Endothelial cell of umbilical vein (primary cell): ENCODE measurements at regions not wholly inside any gene's neighbourhood (a gene's known extent, or its start where the extent isn't known, plus 50 kb on each side); places are given as distances from the start of the nearest gene placed in this dataset.

Source experiments
- BruUV-seq: library from RNA; stranded (reverse); fragments of 400-500 nt; replicated peaks from 2 replicates; lab custom pipeline; 2021; lab: Mats Ljungman, UMichigan
- CTCF ChIA-PET: fragments of 300-600, 350-600 bp; sonication (Branson Sonifier 250); formaldehyde crosslinking; loops from one replicate; lab custom pipeline; 2021; ENCODE audit warnings: antibody characterized with exemption, inconsistent platforms; lab: Charles Lee
- POLR2A ChIA-PET: fragments of 300-600, 350-600 bp; sonication (Branson Sonifier 250); formaldehyde crosslinking; loops from one replicate; lab custom pipeline; 2021; ENCODE audit warnings: antibody characterized with exemption, inconsistent platforms; lab: Charles Lee
- DNase-seq: peaks from one replicate; pipeline ENCODE4 v3.0.0-alpha.2; 2011; ENCODE audit warnings: low read depth, low spot score
- FAIRE-seq: peaks from 2 replicates; lab custom pipeline; 2011; peaks lifted over from hg19 to GRCh38; lab: Jason Lieb, UNC
- H2AFZ ChIP-seq: 2 replicates; pipeline ENCODE4 v1.6.0; 2012; ENCODE audit warnings: low read depth, low read length, control low read depth, inconsistent platforms
- H3K27ac ChIP-seq: 2 replicates; pipeline ENCODE4 v1.5.1; 2011; ENCODE audit warnings: low read depth, mild to moderate bottlenecking, control low read depth, low read length, moderate library complexity; ENCODE audit not compliant: insufficient read depth
- H3K27me3 ChIP-seq, 2 experiments: 2 replicates each; pipeline versions ENCODE4 v1.6.0 to v1.6.1; 2011; ENCODE audit warnings: low read length in 2 of 2, mixed read lengths in 1 of 2; ENCODE audit not compliant: control insufficient read depth in 2 of 2, insufficient read depth in 2 of 2
- H3K36me3 ChIP-seq, 2 experiments: 2 replicates in 1 of 2; 3 replicates in 1 of 2; pipeline ENCODE4 v1.5.1; 2011; ENCODE audit warnings: low read length in 2 of 2, mild to moderate bottlenecking in 1 of 2, moderate library complexity in 1 of 2; ENCODE audit not compliant: control insufficient read depth in 2 of 2, insufficient read depth in 2 of 2; ENCODE audit errors: extremely low read depth in 1 of 2
- H3K4me1 ChIP-seq: 3 replicates; pipeline ENCODE4 v1.5.1; 2011; ENCODE audit warnings: mild to moderate bottlenecking, low read length; ENCODE audit not compliant: control insufficient read depth, insufficient read depth; ENCODE audit errors: extremely low read depth
- H3K4me2 ChIP-seq: 2 replicates; pipeline ENCODE4 v1.6.1; 2011; ENCODE audit warnings: low read length, control low read depth, mixed read lengths; ENCODE audit not compliant: insufficient read depth
- H3K4me3 ChIP-seq, 3 experiments: fragments of 200-600 bp in 1 of 3; sonication (generic), shearing (Covaris generic) in 1 of 3; replicated peaks in 1 of 3; 2 replicates each; pipeline ENCODE4 v1.5.1; 2011 to 2016; ENCODE audit warnings: control low read depth in 3 of 3, low read length in 3 of 3, mild to moderate bottlenecking in 2 of 3, inconsistent platforms in 1 of 3, low read depth in 1 of 3, moderate library complexity in 1 of 3; ENCODE audit not compliant: insufficient read depth in 1 of 3
- H3K79me2 ChIP-seq: 2 replicates; pipeline ENCODE4 v1.6.0; 2012; ENCODE audit warnings: low read length, inconsistent platforms; ENCODE audit not compliant: control insufficient read depth, insufficient read depth
- H3K9ac ChIP-seq: replicated peaks from 2 replicates; pipeline ENCODE3; 2011; ENCODE audit warnings: low read length, control low read depth; ENCODE audit not compliant: insufficient read depth; ENCODE audit errors: extremely low read depth
- H3K9me1 ChIP-seq: replicated peaks from 3 replicates; pipeline ENCODE4 v1.6.0; 2011; ENCODE audit warnings: mild to moderate bottlenecking, low read length; ENCODE audit not compliant: control insufficient read depth, insufficient read depth; ENCODE audit errors: extremely low read depth
- H3K9me3 ChIP-seq: replicated peaks from 2 replicates; pipeline ENCODE4 v1.5.1; 2012; ENCODE audit warnings: low read length, inconsistent platforms; ENCODE audit not compliant: control insufficient read depth, insufficient read depth
- H4K20me1 ChIP-seq: replicated peaks from 2 replicates; pipeline ENCODE3; 2011; ENCODE audit warnings: mild to moderate bottlenecking, low read length; ENCODE audit not compliant: control insufficient read depth, insufficient read depth; ENCODE audit errors: extremely low read depth
- CTCF ChIP-seq, 2 donors: IDR thresholded peaks; 1 replicate in 1 of 2; 2 replicates in 1 of 2; pipeline ENCODE4 v1.5.1; 2011; ENCODE audit warnings: low read length in 2 of 2, mild to moderate bottlenecking in 2 of 2, moderate library complexity in 2 of 2, control low read depth in 1 of 2, inconsistent platforms in 1 of 2, low read depth in 1 of 2; ENCODE audit not compliant: insufficient read depth in 1 of 2; ENCODE audit errors: extremely low read depth in 1 of 2
- EZH2 ChIP-seq: IDR thresholded peaks from 2 replicates; pipeline ENCODE4 v1.6.1; 2012; ENCODE audit warnings: borderline replicate concordance, low read depth, mild to moderate bottlenecking, moderate library complexity, low read length, inconsistent platforms; ENCODE audit not compliant: severe bottlenecking
- FOS ChIP-seq: IDR thresholded peaks from 2 replicates; pipeline ENCODE4 v1.6.1; 2011; ENCODE audit warnings: mild to moderate bottlenecking, low read length, moderate library complexity, borderline replicate concordance; ENCODE audit not compliant: insufficient read depth
- GATA2 ChIP-seq: IDR thresholded peaks from 2 replicates; pipeline ENCODE4 v1.7.0; 2011; ENCODE audit warnings: low read depth, mild to moderate bottlenecking, moderate library complexity, mixed read lengths, low read length; ENCODE audit not compliant: insufficient read length, insufficient read depth
- JUN ChIP-seq: IDR thresholded peaks from 2 replicates; pipeline ENCODE4 v1.6.1; 2011; ENCODE audit warnings: borderline replicate concordance, low read depth; ENCODE audit not compliant: insufficient read length, insufficient read depth
- MAX ChIP-seq: IDR thresholded peaks from 2 replicates; pipeline ENCODE4 v1.6.1; 2011; ENCODE audit not compliant: insufficient read depth, insufficient read length
- MYC ChIP-seq: IDR thresholded peaks from one replicate; pipeline ENCODE4 v1.6.1; 2011; ENCODE audit warnings: mild to moderate bottlenecking, low read depth, low read length
- POLR2A ChIP-seq: IDR thresholded peaks from 2 replicates; pipeline ENCODE4 v1.6.1; 2012; ENCODE audit warnings: low read depth, mild to moderate bottlenecking, control low read depth, low read length
- POLR2AphosphoS5 ChIP-seq: IDR thresholded peaks from 2 replicates; pipeline ENCODE4 v1.6.1; 2012; ENCODE audit warnings: low read depth, mild to moderate bottlenecking, control low read depth, low read length, moderate library complexity; ENCODE audit not compliant: insufficient read depth
- dilution Hi-C: fragments of 300-500 bp; cut with MboI; formaldehyde crosslinking; loops from one replicate; pipeline ENCODE4 v1.15.0; 2019; ENCODE audit warnings: low sequenced_read_pairs; ENCODE audit not compliant: extremely low pct_ligation_motif_present
- intact Hi-C: fragments of 100-400 bp; cut with micrococcal nuclease; formaldehyde crosslinking; loops from one replicate; pipeline ENCODE4 v1.10.0; 2022

- no peak overlapping the region for H3K4me3 ChIP-seq
- dilution Hi-C loops = no loop called here
- no TSS peak for BruUV-seq
These were observed 127.2 kb upstream of the SYNPR start for GRCh38 chr3:63150880-63151279.

More at GRCh38 chr3:63150880-63151279, 127.2 kb upstream of the SYNPR start:
- H3K36me3 ChIP-seq = no peaks in the 10 kb centered on the region
- no peaks in the 10 kb centered on the region for H3K9me3 ChIP-seq
- FAIRE-seq (no peak), DNase-seq (no peak)
- H3K4me1 ChIP-seq = no peaks in the 10 kb centered on the region
- no peak overlapping the region for H3K9ac ChIP-seq
- intact Hi-C loops = no loop called here
- POLR2A ChIA-PET = no interaction called here
- H3K27ac ChIP-seq = no peak overlapping the region
- no peaks in the 10 kb centered on the region for H4K20me1 ChIP-seq
- no peaks in the 10 kb centered on the region for H3K9me1 ChIP-seq
- no peak overlapping the region for H2AFZ ChIP-seq
- no peaks in the 10 kb centered on the region for H3K27me3 ChIP-seq
- no peak for TF ChIP-seq GATA2
- TF ChIP-seq MYC = no peak
- no peak for TF ChIP-seq EZH2
- no peak for TF ChIP-seq MAX
- no peak for TF ChIP-seq CTCF (IDR thresholded peaks at IDR 0.05; ENCODE audit: extremely low read depth in 1 of 2, insufficient read depth in 1 of 2, low read depth in 1 of 2, low read length in 2 of 2)
- TF ChIP-seq POLR2AphosphoS5 = no peak
- no peak for TF ChIP-seq POLR2A
- no peak for TF ChIP-seq JUN
- TF ChIP-seq FOS = no peak
- H3K4me2 ChIP-seq = no peak overlapping the region
- H3K79me2 ChIP-seq = no peaks in the 10 kb centered on the region
- CTCF ChIA-PET = no interaction called here
